GM23338 (cell line): ENCODE measurements at regions not wholly inside any gene's neighbourhood (a gene's known extent, or its start where the extent isn't known, plus 50 kb on each side); places are given as distances from the start of the nearest gene placed in this dataset.

Source experiments
- ATAC-seq: fragments of 200-7000 bp; cut with Tn5 transposase; 3 replicates; pipeline ENCODE4 v1.9.1; 2020
- DNase-seq: peaks from one replicate; pipeline ENCODE4 v3.0.0-alpha.2; 2015; ENCODE audit warnings: low spot score
- H2AFZ ChIP-seq: fragments of 200-600 bp; sonication (generic); 2 replicates; pipeline ENCODE4 v1.8.0; 2016; ENCODE audit warnings: antibody characterized with exemption, mild to moderate bottlenecking, moderate library complexity
- H3F3A ChIP-seq: fragments of 200-600 bp; sonication (generic); replicated peaks from 2 replicates; pipeline ENCODE4 v1.8.0; 2017; ENCODE audit warnings: antibody characterized with exemption, mixed run types, low read depth
- H3K27ac ChIP-seq: fragments of 200-600 bp; sonication (generic); 2 replicates; pipeline ENCODE4 v1.6.1; 2016; ENCODE audit warnings: low read depth
- H3K27me3 ChIP-seq: fragments of 200-600 bp; sonication (generic); 2 replicates; pipeline ENCODE4 v1.8.0; 2016; ENCODE audit warnings: mild to moderate bottlenecking, mixed run types, moderate library complexity; ENCODE audit not compliant: insufficient read depth
- H3K36me3 ChIP-seq: fragments of 200-600 bp; sonication (generic); 2 replicates; pipeline ENCODE4 v1.8.0; 2016; ENCODE audit warnings: mild to moderate bottlenecking; ENCODE audit not compliant: insufficient read depth
- H3K4me1 ChIP-seq: fragments of 200-600 bp; sonication (generic); 2 replicates; pipeline ENCODE4 v1.8.0; 2016; ENCODE audit warnings: mild to moderate bottlenecking, moderate library complexity; ENCODE audit not compliant: insufficient read depth
- H3K4me2 ChIP-seq: fragments of 200-600 bp; sonication (generic); 2 replicates; pipeline ENCODE4 v1.7.1; 2017; ENCODE audit warnings: mixed run types
- H3K4me3 ChIP-seq: fragments of 200-600 bp; sonication (generic); 2 replicates; pipeline ENCODE4 v1.6.1; 2016; ENCODE audit warnings: mixed run types
- H3K79me2 ChIP-seq: fragments of 200-600 bp; sonication (generic); replicated peaks from 2 replicates; pipeline ENCODE4 v1.8.0; 2017; ENCODE audit warnings: mild to moderate bottlenecking; ENCODE audit not compliant: insufficient read depth
- H3K9me2 ChIP-seq: fragments of 200-600 bp; sonication (generic); 2 replicates; pipeline ENCODE4 v1.8.0; 2017; ENCODE audit not compliant: insufficient read depth
- H4K20me1 ChIP-seq: fragments of 200-600 bp; sonication (generic); replicated peaks from 2 replicates; pipeline ENCODE4 v1.8.0; 2017; ENCODE audit warnings: mild to moderate bottlenecking; ENCODE audit not compliant: insufficient read depth
- H3K27ac Mint-ChIP-seq: 2 replicates; pipeline ENCODE4 v1.8.0; 2020; ENCODE audit warnings: inconsistent platforms, mild to moderate bottlenecking, moderate library complexity, mixed read lengths
- H3K27me3 Mint-ChIP-seq: 3 replicates; pipeline ENCODE4 v1.8.0; 2022; ENCODE audit warnings: low read depth, mild to moderate bottlenecking, moderate library complexity, mixed read lengths, inconsistent platforms; ENCODE audit not compliant: insufficient read depth, poor library complexity
- H3K36me3 Mint-ChIP-seq: 3 replicates; pipeline ENCODE4 v1.8.0; 2021; ENCODE audit warnings: low read depth, mild to moderate bottlenecking, inconsistent platforms, moderate library complexity, mixed read lengths
- H3K4me1 Mint-ChIP-seq: 3 replicates; pipeline ENCODE4 v1.8.0; 2020; ENCODE audit warnings: mild to moderate bottlenecking, inconsistent platforms, mixed read lengths
- H3K4me3 Mint-ChIP-seq: 3 replicates; pipeline ENCODE4 v1.8.0; 2021; ENCODE audit warnings: moderate library complexity, mild to moderate bottlenecking, inconsistent platforms, mixed read lengths
- H3K9me3 Mint-ChIP-seq: 3 replicates; pipeline ENCODE4 v1.8.0; 2020; ENCODE audit warnings: moderate library complexity, mild to moderate bottlenecking, inconsistent platforms, mixed read lengths
- ETS1 ChIP-seq: IDR thresholded peaks from 2 replicates; pipeline ENCODE4 v1.6.1; 2016; ENCODE audit warnings: antibody characterized with exemption
- EZH2phosphoT487 ChIP-seq: fragments of 200-600 bp; sonication (generic); IDR thresholded peaks from one replicate; pipeline ENCODE4 v1.8.1; 2018; ENCODE audit warnings: antibody characterized with exemption; ENCODE audit not compliant: unreplicated experiment
- POLR2AphosphoS5 ChIP-seq: IDR thresholded peaks from 2 replicates; pipeline ENCODE4 v1.6.1; 2016; ENCODE audit warnings: antibody characterized with exemption, low read depth
- REST ChIP-seq: IDR thresholded peaks from one replicate; pipeline ENCODE4 v1.6.1; 2018; ENCODE audit warnings: antibody characterized with exemption; ENCODE audit not compliant: unreplicated experiment
- ZNF114 ChIP-seq: fragments of 250-450 bp; sonication (Bioruptor Pico); IDR thresholded peaks from 2 replicates; pipeline ENCODE4 v1.5.0; 2020; ENCODE audit warnings: mild to moderate bottlenecking, moderate library complexity
- ZNF331 ChIP-seq: fragments of 250-450 bp; sonication (Bioruptor Pico); IDR thresholded peaks from 2 replicates; pipeline ENCODE4 v1.5.0; 2020; ENCODE audit warnings: low read depth, mild to moderate bottlenecking, moderate library complexity
- ZNF462 ChIP-seq: fragments of 250-450 bp; sonication (Bioruptor Pico); IDR thresholded peaks from 2 replicates; pipeline ENCODE4 v1.5.0; 2020; ENCODE audit warnings: mild to moderate bottlenecking, moderate library complexity

GRCh38 chr9:28883234-28883633 lies 1310.0 kb upstream of the C9orf72 start (continued):
- no peak for TF ChIP-seq ZNF462 (CRISPR knock-in tag)
- no peak for TF ChIP-seq REST
- no peak for TF ChIP-seq ZNF331 (CRISPR knock-in tag)
- TF ChIP-seq POLR2AphosphoS5 = no peak

GRCh38 chr9:28887188-28887884 lies 1314.1 kb upstream of the C9orf72 start:
- no peaks in the 10 kb centered on the region for H3F3A ChIP-seq
- H3K9me3 Mint-ChIP-seq = no peaks in the 10 kb centered on the region
- no peaks in the 10 kb centered on the region for H4K20me1 ChIP-seq
- no peaks in the 10 kb centered on the region for H3K9me2 ChIP-seq
- H3K36me3 Mint-ChIP-seq = no peaks in the 10 kb centered on the region
- no peak overlapping the region for H3K27ac ChIP-seq
- H3K4me1 Mint-ChIP-seq = peaks cover 3% of the 10 kb centered on the region; the same call in 1 of the 3 replicates
- no peak overlapping the region for H3K27ac Mint-ChIP-seq
- H3K79me2 ChIP-seq = no peaks in the 10 kb centered on the region
- no peak overlapping the region for H2AFZ ChIP-seq
- H3K36me3 ChIP-seq = no peaks in the 10 kb centered on the region
- H3K4me1 ChIP-seq = no peaks in the 10 kb centered on the region
- H3K27me3 ChIP-seq = no peaks in the 10 kb centered on the region
- no peak overlapping the region for H3K4me3 ChIP-seq
- H3K4me3 Mint-ChIP-seq = no peak overlapping the region
- DNase-seq (no peak), ATAC-seq (no peak)
- no peak overlapping the region for H3K4me2 ChIP-seq
- no peaks in the 10 kb centered on the region for H3K27me3 Mint-ChIP-seq
- no peak for TF ChIP-seq ZNF114 (CRISPR knock-in tag)
- TF ChIP-seq EZH2phosphoT487 = no peak
- TF ChIP-seq POLR2AphosphoS5 = no peak
- no peak for TF ChIP-seq REST
- no peak for TF ChIP-seq ETS1
